ENCODE measurements at regions not wholly inside any gene's neighbourhood (a gene's known extent, or its start where the extent isn't known, plus 50 kb on each side); places are given as distances from the start of the nearest gene placed in this dataset.

- no peaks in the 10 kb centered on the region for H3K9me3 ChIP-seq
- peaks cover 0 to 5% (median 0%) of the 10 kb centered on the region in 4 donors for H3K4me1 ChIP-seq
- no peak overlapping the region for H3K27ac ChIP-seq
- ATAC-seq: no peak
- 55% methylated on average over 2 of the region's 17 CpGs for WGBS (ENCODE audit: insufficient coverage, low coverage, low lambda C conversion rate, missing lambda C conversion rate)
- intact Hi-C loops (cut with DNase I): no loop called here
- H3K4me3 ChIP-seq: no peak overlapping the region
- TF ChIP-seq CTCF (IDR thresholded peaks at IDR 0.05) (no peak), POLR2A (IDR thresholded peaks at IDR 0.05) (no peak)
- no peaks in the 10 kb centered on the region for H3K36me3 ChIP-seq
- DNase-seq: peak in 2 of 3 donors; percentile 16 to 36
- no peaks in the 10 kb centered on the region for H3K27me3 ChIP-seq
Measured at GRCh38 chr9:129408535-129409215, 212.2 kb downstream of the C9orf50 start.

- H3K36me3 ChIP-seq: no peaks in the 10 kb centered on the region
- H3K9me3 ChIP-seq: no peaks in the 10 kb centered on the region
- DNase-seq (peak in 2 of 3 donors; percentile 9 to 44), ATAC-seq (no peak)
- WGBS (ENCODE audit: insufficient coverage, low coverage, low lambda C conversion rate, missing lambda C conversion rate): 33% methylated on average over 2 of the region's 5 CpGs
- no peak overlapping the region for H3K27ac ChIP-seq
- H3K4me3 ChIP-seq: no peak overlapping the region
- TF ChIP-seq CTCF (IDR thresholded peaks at IDR 0.05) (no peak), POLR2A (IDR thresholded peaks at IDR 0.05) (no peak)
- no peaks in the 10 kb centered on the region for H3K27me3 ChIP-seq
- H3K4me1 ChIP-seq: peaks cover 0 to 5% (median 0%) of the 10 kb centered on the region in 4 donors
- intact Hi-C loops (cut with DNase I): no loop called here
Measured at GRCh38 chr9:129407905-129408452, 212.9 kb downstream of the C9orf50 start.

- H3K4me1 ChIP-seq: no peaks in the 10 kb centered on the region
- H3K9me3 ChIP-seq: no peaks in the 10 kb centered on the region
- peak in 2 of 3 donors; percentile 33 to 58 for DNase-seq
- no peak overlapping the region for H3K27ac ChIP-seq
- H3K36me3 ChIP-seq: no peaks in the 10 kb centered on the region
- WGBS (ENCODE audit: insufficient coverage, low coverage, low lambda C conversion rate, missing lambda C conversion rate): 85% methylated on average over 11 of the region's 25 CpGs
- no peak for TF ChIP-seq CTCF (IDR thresholded peaks at IDR 0.05)
- no peak for TF ChIP-seq POLR2A (IDR thresholded peaks at IDR 0.05)
- no peak overlapping the region for H3K4me3 ChIP-seq
- intact Hi-C loops (cut with DNase I): no loop called here
- no peaks in the 10 kb centered on the region for H3K27me3 ChIP-seq
- ATAC-seq: no peak
Measured at GRCh38 chr9:129406278-129407225, 214.3 kb downstream of the C9orf50 start.

GRCh38 chr9:129405827-129406213 is 215.1 kb downstream of the C9orf50 start:
- 71% methylated on average over 2 of the region's 6 CpGs for WGBS (ENCODE audit: insufficient coverage, low coverage, low lambda C conversion rate, missing lambda C conversion rate)
- intact Hi-C loops (cut with DNase I): no loop called here
- TF ChIP-seq POLR2A (IDR thresholded peaks at IDR 0.05) (no peak), CTCF (IDR thresholded peaks at IDR 0.05) (no peak)
- Histone ChIP-seq H3K4me1 (no peaks in the 10 kb centered on the region), H3K27ac (no peak overlapping the region), H3K36me3 (no peaks in the 10 kb centered on the region), H3K27me3 (no peaks in the 10 kb centered on the region), H3K9me3 (no peaks in the 10 kb centered on the region), H3K4me3 (no peak overlapping the region)
- ATAC-seq (no peak), DNase-seq (peak in 2 of 3 donors; percentile 1 to 37)
